Middle frontal gyrus (tissue), 1 donor: ENCODE measurements at regions not wholly inside any gene's neighbourhood (a gene's known extent, or its start where the extent isn't known, plus 50 kb on each side); places are given as distances from the start of the nearest gene placed in this dataset.

Experiments
- DNase-seq: peaks from one replicate; pipeline ENCODE4 v3.0.0-alpha.2; 2015; ENCODE audit warnings: low spot score; ENCODE audit errors: extremely low spot score

DNA sequence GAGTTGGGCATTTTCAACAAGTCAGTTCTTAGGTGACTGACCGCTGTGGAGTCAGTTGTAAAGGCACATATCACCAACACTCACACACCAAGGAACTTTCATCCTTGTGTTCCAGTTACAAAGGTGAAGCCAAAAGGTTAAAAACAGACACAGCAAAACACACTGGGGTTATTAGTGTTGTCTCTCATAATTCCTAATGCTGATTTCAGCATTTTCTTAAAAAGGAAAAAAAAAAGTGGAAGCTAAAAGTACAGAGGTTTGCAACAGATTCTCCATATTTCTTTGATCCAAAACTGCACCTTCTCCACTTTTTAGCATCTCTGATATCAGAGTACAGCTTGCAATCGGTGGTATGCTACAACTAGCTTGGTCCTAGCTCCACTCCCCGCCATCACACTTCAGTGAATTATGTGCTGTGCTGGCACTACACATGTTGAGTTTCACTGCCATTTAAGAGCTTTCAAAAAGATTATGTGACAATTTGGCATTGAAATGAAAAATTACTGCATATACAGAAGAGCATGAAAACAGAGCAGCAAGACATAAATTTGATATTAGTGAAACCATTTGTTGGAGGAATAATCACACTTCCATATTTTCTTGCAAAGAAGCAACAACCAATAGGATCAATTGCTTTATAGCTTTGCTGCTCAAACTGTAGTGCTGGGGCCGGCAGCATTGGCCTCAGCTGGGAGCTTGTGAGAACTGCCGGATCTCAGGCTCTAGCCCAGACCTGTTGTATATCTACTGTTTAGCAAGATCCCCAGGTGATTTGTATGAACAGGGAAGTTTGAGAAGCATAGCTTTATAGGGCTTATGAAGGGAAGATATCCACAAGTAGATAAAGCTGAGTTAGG is 62.3 kb upstream of the DAPL1 start:
- DNase-seq, result no peak

DNA sequence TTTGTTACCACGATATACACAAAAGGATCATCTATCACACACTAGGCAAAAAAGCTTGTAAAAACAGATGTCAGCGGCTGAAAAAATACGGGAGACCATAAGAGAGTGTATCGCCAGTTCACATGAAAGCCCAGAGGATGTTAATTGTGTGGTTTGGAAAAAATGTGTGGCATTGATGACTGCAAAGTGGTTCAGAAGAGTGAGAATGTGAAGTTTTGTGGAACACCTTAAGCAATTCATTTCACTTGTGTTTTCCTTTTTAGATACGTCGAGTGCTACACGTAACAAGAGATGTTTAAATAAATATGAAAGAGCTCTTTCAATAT is 61.7 kb upstream of the DAPL1 start:
- DNase-seq, result no peak

- DNase-seq, result no peak
These were observed 60.7 kb upstream of the DAPL1 start for GRCh38 chr2:158734442-158734841.

- DNase-seq, result no peak
These were observed 59.1 kb upstream of the DAPL1 start for GRCh38 chr2:158735822-158736580.

DNA sequence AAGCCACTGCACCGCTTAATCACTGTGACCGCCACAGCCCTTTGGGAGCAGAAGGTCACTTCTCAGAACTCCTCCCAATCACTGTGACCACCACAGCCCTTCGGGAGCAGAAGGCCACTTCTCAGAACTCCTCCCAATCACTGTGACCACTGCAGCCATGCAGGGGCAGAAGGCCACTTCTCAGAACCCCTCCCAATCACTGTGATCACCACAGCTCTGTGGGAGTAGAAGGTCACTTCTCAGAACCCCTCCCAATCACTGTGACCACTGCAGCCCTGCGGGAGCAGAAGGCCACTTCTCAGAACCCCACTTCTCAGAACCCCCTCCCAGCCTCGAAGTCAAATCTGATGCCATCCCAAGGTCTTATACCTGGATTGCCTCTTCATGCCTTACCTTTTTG is 56.8 kb upstream of the DAPL1 start:
- no peak for DNase-seq

- no peak for DNase-seq
These were observed 55.0 kb upstream of the DAPL1 start for GRCh38 chr2:158740127-158740526.

- DNase-seq, result no peak
These were observed 54.5 kb upstream of the DAPL1 start for GRCh38 chr2:158740621-158741020.

- no peak for DNase-seq
These were observed 53.5 kb upstream of the DAPL1 start for GRCh38 chr2:158741625-158742024.

- no peak for DNase-seq
These were observed 52.6 kb upstream of the DAPL1 start for GRCh38 chr2:158742536-158742935.

- no peak for DNase-seq
These were observed 51.7 kb upstream of the DAPL1 start for GRCh38 chr2:158743466-158743865.

DNA sequence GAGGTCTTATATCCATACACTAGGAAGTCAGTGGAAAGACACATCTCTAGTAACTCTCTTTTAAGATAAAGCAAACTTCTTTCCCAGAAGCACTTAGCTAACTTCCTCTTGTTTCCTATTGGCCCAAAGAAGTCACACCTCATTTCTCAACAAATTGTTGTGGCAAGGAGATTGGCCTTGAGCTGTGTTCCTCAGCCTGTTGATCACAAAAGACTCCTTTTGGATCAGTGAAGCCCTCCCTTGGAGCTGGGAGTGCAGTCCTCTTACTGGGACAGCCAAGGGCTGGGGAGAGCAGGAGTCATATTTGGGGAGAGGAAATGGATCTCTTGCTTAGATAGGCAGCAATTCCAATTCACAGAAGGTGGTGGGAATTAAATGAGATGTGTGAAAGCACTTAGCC is 51.2 kb upstream of the DAPL1 start:
- no peak for DNase-seq

GRCh38 chr2:158745067-158745865 is 49.9 kb upstream of the DAPL1 start:
- peak; percentile 32 for DNase-seq
